Glomerular endothelial cell (primary cell): ENCODE measurements at regions not wholly inside any gene's neighbourhood (a gene's known extent, or its start where the extent isn't known, plus 50 kb on each side); places are given as distances from the start of the nearest gene placed in this dataset.

ENCODE experiments used
- DNase-seq: peaks from one replicate; pipeline ENCODE4 v3.0.0-alpha.2; 2011; ENCODE audit warnings: low read depth, low spot score; ENCODE audit errors: extremely low read depth

- DNase-seq = no peak
These were observed 61.7 kb downstream of the KCNJ2 start for GRCh38 chr17:70230850-70231640.

- DNase-seq = no peak
These were observed 63.1 kb downstream of the KCNJ2 start for GRCh38 chr17:70232466-70232865.

DNA sequence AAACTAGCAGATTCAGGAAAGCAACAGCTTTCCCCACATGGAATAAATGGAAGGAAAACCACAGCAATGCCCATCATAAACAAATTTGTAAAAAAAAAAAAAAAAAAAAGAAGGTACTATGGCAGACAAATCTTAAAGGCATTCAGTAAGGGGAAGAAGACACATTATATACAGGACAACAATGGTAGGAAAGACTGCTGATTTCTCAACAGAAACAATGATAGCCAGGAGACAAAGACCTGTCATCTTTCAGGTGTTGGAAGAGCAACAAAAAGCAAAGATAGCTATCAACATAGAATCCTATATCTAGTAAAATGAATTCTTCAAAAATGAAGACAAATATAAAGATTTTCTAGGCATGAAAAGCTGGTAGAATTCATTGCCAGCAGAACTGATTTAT, 65.9 kb downstream of the KCNJ2 start:
- DNase-seq = no peak

DNA sequence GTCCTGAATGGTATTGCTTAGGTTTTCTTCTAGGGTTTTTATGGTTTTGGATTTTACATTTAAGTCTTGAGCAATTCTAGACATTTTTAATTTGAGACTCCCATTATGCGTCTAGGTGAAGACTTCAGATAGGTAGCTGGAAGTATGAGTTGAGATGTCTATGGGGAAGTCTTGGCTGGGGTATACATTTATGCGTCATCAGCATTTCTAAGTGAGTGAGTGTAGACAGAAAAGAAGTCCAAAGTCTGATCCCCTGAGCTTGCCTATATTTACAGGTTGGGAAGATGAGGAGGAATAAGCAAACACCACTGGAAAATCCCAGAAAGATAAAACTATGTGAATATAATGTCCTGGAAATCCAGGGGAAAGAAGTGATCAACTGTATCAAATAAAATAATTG, 68.9 kb downstream of the KCNJ2 start:
- no peak for DNase-seq

DNA sequence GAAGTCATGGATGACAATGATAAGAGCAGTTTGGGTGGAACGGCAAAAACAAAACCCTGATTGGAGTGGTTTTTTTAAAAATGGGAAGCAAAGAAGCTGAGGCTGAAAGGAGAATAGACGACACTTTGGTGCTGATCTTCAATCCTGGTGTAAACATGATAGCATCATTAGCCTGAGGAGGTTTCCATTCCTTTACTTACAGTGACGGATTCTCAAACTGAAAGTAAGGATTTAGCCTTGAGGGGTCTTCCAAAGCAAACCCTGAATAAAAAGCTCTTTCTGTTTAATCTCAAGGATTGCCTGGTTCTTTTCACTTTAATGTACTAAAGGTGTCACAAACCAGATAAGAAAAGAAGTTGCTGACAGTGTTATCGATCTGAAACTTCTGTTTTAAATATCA, 69.3 kb downstream of the KCNJ2 start:
- DNase-seq = no peak

- DNase-seq = no peak
These were observed 70.1 kb downstream of the KCNJ2 start for GRCh38 chr17:70239391-70239826.

- no peak for DNase-seq
These were observed 71.7 kb downstream of the KCNJ2 start for GRCh38 chr17:70241071-70241470.

DNA sequence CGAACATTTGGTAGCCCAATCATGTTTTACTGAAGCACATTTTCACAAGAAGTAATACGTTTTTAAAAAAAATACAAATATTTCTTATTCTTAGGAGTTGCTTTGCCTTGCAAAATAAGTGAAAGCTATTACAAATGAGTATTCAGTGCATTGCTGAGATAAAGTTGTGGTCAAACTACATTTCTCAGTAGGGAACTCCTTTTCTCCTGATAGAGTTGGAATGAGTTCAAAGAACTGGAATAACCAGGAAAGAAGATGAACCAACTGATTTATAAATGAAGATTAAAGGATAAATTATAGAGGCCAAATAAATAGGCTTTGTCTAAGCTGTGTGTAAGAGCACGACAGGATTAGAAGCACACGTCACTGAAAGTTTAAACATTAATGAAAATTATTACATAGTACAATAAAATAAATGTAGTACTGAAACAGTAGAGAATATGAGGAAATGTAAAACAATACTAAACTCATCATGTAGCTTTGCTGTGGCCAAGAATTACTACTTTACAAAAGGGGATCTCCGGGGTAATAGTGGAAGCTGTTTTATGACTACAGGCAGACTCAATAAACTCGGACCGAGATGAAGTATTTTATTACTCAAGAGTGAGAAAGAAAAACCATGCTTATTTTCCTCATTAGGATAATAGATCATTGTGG, 73.6 kb downstream of the KCNJ2 start:
- DNase-seq = no peak

- DNase-seq = no peak
These were observed 82.4 kb downstream of the KCNJ2 start for GRCh38 chr17:70251706-70252105.

GRCh38 chr17:70254735-70255460, 85.6 kb downstream of the KCNJ2 start:
- no peak for DNase-seq

- no peak for DNase-seq
These were observed 87.4 kb downstream of the KCNJ2 start for GRCh38 chr17:70256751-70257150.

DNA sequence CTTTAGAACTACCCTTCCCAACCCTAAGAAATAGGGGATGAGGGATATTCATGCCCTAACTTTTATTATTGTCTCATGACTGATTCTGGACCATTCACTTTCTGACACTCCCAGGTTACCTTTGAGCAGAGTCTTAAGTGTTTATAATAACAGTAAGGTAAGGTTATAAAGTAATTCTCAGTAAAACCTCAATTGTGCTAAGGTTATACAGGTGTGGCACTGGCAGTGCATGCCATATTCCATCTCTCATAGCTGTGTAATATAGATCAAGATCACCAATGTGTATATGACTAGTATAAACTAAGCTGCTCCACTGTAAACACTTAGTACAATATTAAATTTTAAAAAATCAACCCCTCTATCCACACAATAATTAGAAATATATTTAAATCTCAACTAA, 89.1 kb downstream of the KCNJ2 start:
- no peak for DNase-seq

- no peak for DNase-seq
These were observed 90.1 kb downstream of the KCNJ2 start for GRCh38 chr17:70259400-70259799.

DNA sequence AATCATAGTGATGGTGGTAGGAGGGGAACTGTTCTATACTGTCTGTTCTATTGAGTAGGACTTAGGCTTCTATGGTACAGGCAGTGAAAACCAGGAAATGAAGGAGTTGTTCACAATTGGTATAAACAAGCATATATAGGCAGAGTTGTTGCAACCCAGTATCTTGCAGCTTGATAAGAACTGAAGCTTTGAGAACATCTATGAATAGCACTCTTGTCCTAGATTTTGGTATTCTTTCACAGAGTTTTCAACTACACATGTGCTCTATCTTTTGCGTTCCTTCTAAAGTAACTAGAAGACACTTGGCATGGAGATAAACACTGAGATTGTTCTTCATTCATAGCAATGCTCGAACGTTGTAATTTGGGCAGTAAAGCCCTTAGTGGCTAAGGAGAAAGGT, 91.8 kb downstream of the KCNJ2 start:
- DNase-seq = no peak

- DNase-seq = no peak
These were observed 96.1 kb downstream of the KCNJ2 start for GRCh38 chr17:70265471-70265870.

GRCh38 chr17:70266394-70266793, 97.1 kb downstream of the KCNJ2 start:
- no peak for DNase-seq

- no peak for DNase-seq
These were observed 99.1 kb downstream of the KCNJ2 start for GRCh38 chr17:70268383-70268782.

DNA sequence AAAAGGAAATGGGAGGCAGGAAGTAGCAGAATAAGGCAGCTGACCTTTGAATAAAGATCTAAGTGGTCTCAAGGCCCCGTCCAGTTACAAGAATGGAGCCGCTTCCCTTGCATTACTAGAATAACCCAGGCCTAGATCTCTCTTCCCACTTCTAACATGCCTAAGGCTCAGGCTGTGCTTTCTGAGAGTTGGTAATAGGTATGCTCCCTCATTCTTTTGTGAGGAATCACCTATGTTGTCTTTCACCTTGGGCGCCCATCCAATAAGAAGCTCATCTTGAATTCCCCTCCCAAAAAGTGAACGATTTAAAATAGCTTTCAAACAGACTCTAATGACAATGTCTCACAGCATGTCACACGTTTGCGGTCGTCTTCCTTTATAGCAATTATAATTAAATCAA, 101.2 kb downstream of the KCNJ2 start:
- no peak for DNase-seq

GRCh38 chr17:70271200-70271599, 101.9 kb downstream of the KCNJ2 start:
- no peak for DNase-seq

DNA sequence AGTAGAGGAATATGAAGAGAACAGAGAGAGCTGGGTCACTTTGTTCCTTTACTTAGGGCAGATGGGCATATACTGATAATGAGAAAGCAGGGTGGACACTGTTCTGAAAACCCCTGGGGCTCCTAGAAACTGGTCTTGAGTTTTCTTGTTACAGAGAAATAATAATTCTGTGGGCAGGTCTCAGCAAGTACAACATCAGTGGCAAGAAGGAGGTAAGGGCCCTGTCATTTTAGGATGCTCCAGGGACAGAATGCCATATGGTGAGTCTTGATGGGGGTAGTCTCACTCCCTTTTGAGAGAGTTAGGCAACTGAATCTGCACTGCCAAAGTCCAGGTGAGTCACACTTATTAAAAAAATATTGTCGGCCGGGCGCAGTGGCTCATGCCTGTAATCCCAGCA, 102.3 kb downstream of the KCNJ2 start:
- no peak for DNase-seq

- no peak for DNase-seq
These were observed 104.9 kb downstream of the KCNJ2 start for GRCh38 chr17:70274255-70274654.

DNA sequence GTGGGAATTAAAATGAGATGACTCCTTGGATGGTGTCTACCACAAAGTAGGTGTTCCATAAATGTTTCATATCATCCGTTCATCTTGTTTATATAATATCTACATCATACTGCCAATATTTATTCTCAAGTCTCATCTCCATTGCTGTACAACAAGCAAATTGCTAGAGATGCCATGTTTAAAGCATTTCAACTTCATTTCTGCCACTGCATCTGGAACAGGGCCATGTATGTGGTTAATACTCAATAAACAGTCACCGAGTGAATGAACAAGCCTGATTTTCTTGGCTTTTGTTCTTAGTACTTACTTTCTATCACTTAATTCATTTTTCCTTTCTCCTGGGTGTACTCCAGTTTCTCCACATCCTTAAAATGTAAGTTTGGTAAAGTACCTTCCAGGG, 107.6 kb downstream of the KCNJ2 start:
- no peak for DNase-seq
